IMR-90 (cell line): ENCODE measurements at regions not wholly inside any gene's neighbourhood (a gene's known extent, or its start where the extent isn't known, plus 50 kb on each side); places are given as distances from the start of the nearest gene placed in this dataset.

ENCODE experiments used
- ATAC-seq: fragments of 200-7000 bp; cut with Tn5 transposase; 2 replicates; pipeline ENCODE4 v1.9.1; 2020; ENCODE audit warnings: low read depth, mild to moderate bottlenecking, moderate library complexity
- BruUV-seq: library from RNA; stranded (reverse); fragments of 400-500 nt; replicated peaks from 2 replicates; lab custom pipeline; 2021; lab: Mats Ljungman, UMichigan
- CTCF ChIA-PET: fragments of 300-600 bp; formaldehyde crosslinking; extraction: SDS; loops from one replicate; lab custom pipeline; 2021; ENCODE audit warnings: antibody characterized with exemption; lab: Yijun Ruan, JAX
- POLR2A ChIA-PET: fragments of 300-600 bp; sonication (Branson Sonifier 250); formaldehyde crosslinking; loops from one replicate; lab custom pipeline; 2022; ENCODE audit warnings: antibody characterized with exemption; ENCODE audit not compliant: unreplicated experiment; lab: Charles Lee
- DNase-seq: peaks from one replicate; pipeline ENCODE4 v3.0.0; 2013
- H2AFZ ChIP-seq: replicated peaks from 2 replicates; pipeline ENCODE3; 2013; ENCODE audit warnings: low read length, mild to moderate bottlenecking; ENCODE audit not compliant: poor library complexity
- H2AK5ac ChIP-seq: 2 replicates; pipeline ENCODE4 v1.6.1; 2013; ENCODE audit warnings: low read depth, low read length, inconsistent platforms
- H2AK9ac ChIP-seq: replicated peaks from 2 replicates; pipeline ENCODE3; 2013; ENCODE audit warnings: mild to moderate bottlenecking, low read depth, low read length, moderate library complexity; ENCODE audit not compliant: poor library complexity
- H2BK120ac ChIP-seq: 2 replicates; pipeline ENCODE4 v1.6.1; 2013; ENCODE audit warnings: low read depth, low read length, inconsistent platforms
- H2BK15ac ChIP-seq: 3 replicates; pipeline ENCODE4 v1.6.1; 2013; ENCODE audit warnings: low read depth, low read length, inconsistent platforms
- H2BK20ac ChIP-seq: 2 replicates; pipeline ENCODE4 v1.6.1; 2013; ENCODE audit warnings: low read depth, mild to moderate bottlenecking, inconsistent platforms, low read length, moderate library complexity
- H2BK5ac ChIP-seq: 2 replicates; pipeline ENCODE4 v1.6.1; 2013; ENCODE audit warnings: mild to moderate bottlenecking, low read depth, low read length, inconsistent platforms; ENCODE audit not compliant: poor library complexity, severe bottlenecking
- H3K14ac ChIP-seq: replicated peaks from 2 replicates; pipeline ENCODE4 v1.6.1; 2013; ENCODE audit warnings: low read depth, low read length, inconsistent platforms
- H3K18ac ChIP-seq: 2 replicates; pipeline ENCODE4 v1.6.1; 2013; ENCODE audit warnings: low read depth, low read length, control low read depth
- H3K23ac ChIP-seq: 2 replicates; pipeline ENCODE4 v1.6.1; 2013; ENCODE audit warnings: low read depth, low read length, inconsistent platforms
- H3K27ac ChIP-seq: 2 replicates; pipeline ENCODE4 v1.5.1; 2013; ENCODE audit warnings: mild to moderate bottlenecking, control low read depth, low read length; ENCODE audit not compliant: insufficient read depth
- H3K27me3 ChIP-seq: 2 replicates; pipeline ENCODE4 v1.6.1; 2013; ENCODE audit warnings: low read length; ENCODE audit not compliant: control insufficient read depth, insufficient read depth
- H3K36me3 ChIP-seq: 2 replicates; pipeline ENCODE4 v1.6.1; 2013; ENCODE audit warnings: low read length, mixed read lengths; ENCODE audit not compliant: control insufficient read depth, insufficient read depth
- H3K4ac ChIP-seq: 2 replicates; pipeline ENCODE4 v1.6.1; 2013; ENCODE audit warnings: low read depth, low read length, inconsistent platforms
- H3K4me1 ChIP-seq: 2 replicates; pipeline ENCODE4 v1.6.1; 2013; ENCODE audit warnings: low read length, mixed read lengths; ENCODE audit not compliant: control insufficient read depth, insufficient read depth
- H3K4me2 ChIP-seq: 2 replicates; pipeline ENCODE4 v1.6.1; 2013; ENCODE audit warnings: low read depth, mild to moderate bottlenecking, control low read depth, low read length, moderate library complexity
- H3K4me3 ChIP-seq: 2 replicates; pipeline ENCODE4 v1.5.1; 2013; ENCODE audit warnings: low read depth, mild to moderate bottlenecking, control low read depth, low read length, moderate library complexity; ENCODE audit not compliant: insufficient read depth
- H3K56ac ChIP-seq: 2 replicates; pipeline ENCODE4 v1.6.1; 2013; ENCODE audit warnings: low read length, inconsistent platforms; ENCODE audit not compliant: insufficient read depth; ENCODE audit errors: extremely low read depth
- H3K79me1 ChIP-seq, 2 experiments: 2 replicates each; pipeline ENCODE4 v1.6.1; 2013; ENCODE audit warnings: low read length in 2 of 2, inconsistent platforms in 1 of 2, low read depth in 1 of 2
- H3K9ac ChIP-seq: 2 replicates; pipeline ENCODE4 v1.6.1; 2013; ENCODE audit warnings: low read depth, low read length, control low read depth
- H3K9me1 ChIP-seq: 2 replicates; pipeline ENCODE4 v1.6.1; 2013; ENCODE audit warnings: low read length, inconsistent platforms; ENCODE audit not compliant: insufficient read depth
- H3K9me3 ChIP-seq: 2 replicates; pipeline ENCODE4 v1.6.1; 2013; ENCODE audit warnings: low read length; ENCODE audit not compliant: control insufficient read depth, insufficient read depth
- H4K20me1 ChIP-seq: 2 replicates; pipeline ENCODE4 v1.6.1; 2013; ENCODE audit warnings: low read length, inconsistent platforms; ENCODE audit not compliant: insufficient read depth
- H4K5ac ChIP-seq: 2 replicates; pipeline ENCODE4 v1.6.1; 2013; ENCODE audit warnings: mild to moderate bottlenecking, low read depth, low read length, control low read depth
- H4K8ac ChIP-seq, 2 experiments: 2 replicates each; pipeline ENCODE4 v1.6.1; 2013; ENCODE audit warnings: low read depth in 2 of 2, low read length in 2 of 2, control low read depth in 1 of 2, inconsistent platforms in 1 of 2
- H4K91ac ChIP-seq: 2 replicates; pipeline ENCODE4 v1.6.1; 2013; ENCODE audit warnings: low read depth, low read length, inconsistent platforms; ENCODE audit not compliant: insufficient read depth
- CEBPB ChIP-seq: IDR thresholded peaks from 2 replicates; pipeline ENCODE4 v1.6.1; 2012; ENCODE audit warnings: low read depth, low read length, improper control_type of control experiment
- FOS ChIP-seq: fragments of 150-350 bp; IDR thresholded peaks from 2 replicates; pipeline ENCODE4 v1.6.1; 2016; ENCODE audit warnings: low read depth, low read length
- NFE2L2 ChIP-seq: fragments of 150-350 bp; IDR thresholded peaks from 2 replicates; pipeline ENCODE4 v1.6.1; 2016; ENCODE audit warnings: low read depth, mild to moderate bottlenecking, low read length
- WGBS, 2 experiments: methylation state at CpG; one replicate each; pipeline versions ENCODE4 v1.1.5 to v1.1.7; 2013; ENCODE audit warnings: missing lambda C conversion rate in 2 of 2; ENCODE audit not compliant: insufficient read length in 1 of 2; ENCODE audit errors: extremely low coverage in 2 of 2; 5-methylcytosine and 5-hydroxymethylcytosine counted together
- dilution Hi-C: fragments of 300-500 bp; cut with HindIII; formaldehyde crosslinking; loops from one replicate; pipeline ENCODE4 v1.14.3; 2018; ENCODE audit warnings: low sequenced_read_pairs; ENCODE audit not compliant: unreplicated experiment
- in situ Hi-C: fragments of 300-500 bp; cut with MboI; formaldehyde crosslinking; loops from 3 replicates; pipeline ENCODE4 v1.14.3; 2019; ENCODE audit warnings: low sequenced_read_pairs, inconsistent platforms, mixed read lengths
- intact Hi-C: fragments of 100-400 bp; cut with micrococcal nuclease; formaldehyde crosslinking; loops from 2 replicates; pipeline ENCODE4 v1.10.0; 2022

DNA sequence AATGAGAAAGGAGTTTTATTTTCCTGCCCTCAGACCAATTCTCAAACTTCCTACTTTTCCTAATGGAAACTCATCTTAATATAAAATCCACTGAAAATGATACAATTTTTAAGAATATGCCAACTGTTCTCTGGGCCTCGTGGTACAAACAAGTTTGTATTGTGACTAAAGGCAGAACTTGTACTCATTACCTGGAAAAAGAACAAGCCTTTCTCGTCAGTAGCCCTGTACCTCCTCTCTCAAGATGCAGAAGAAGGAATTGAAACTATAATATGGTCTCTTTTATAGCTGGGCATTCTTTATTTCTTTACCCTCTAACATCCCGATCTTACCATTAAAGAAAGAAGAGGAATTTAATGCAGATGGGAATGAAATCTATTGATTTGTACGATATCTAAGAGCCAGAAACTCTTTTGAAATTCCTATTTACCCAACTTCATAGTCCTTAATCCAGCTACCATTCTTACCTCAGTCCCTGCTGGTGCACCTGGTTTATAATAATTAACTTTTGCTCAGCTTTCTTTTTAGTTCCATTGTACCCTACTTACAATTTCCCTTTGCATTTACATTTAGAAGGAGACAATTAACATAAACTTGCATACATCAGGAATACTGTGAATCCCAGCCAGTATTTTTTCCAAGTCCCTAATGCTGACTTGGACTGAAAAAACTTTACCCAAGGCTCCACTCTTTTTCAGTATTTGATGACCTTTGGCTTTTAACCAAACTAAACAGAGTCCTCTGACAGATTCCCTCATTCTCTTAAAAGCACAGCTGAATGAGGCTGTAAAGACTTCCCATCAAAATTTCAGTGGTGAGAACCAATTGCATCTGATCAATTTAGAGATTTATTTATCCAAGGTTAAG is 1162.4 kb downstream of the BRINP3 start:
- no CpG with 5 or more reads among the region's 4 CpGs for WGBS, 2 experiments
- no peak overlapping the region for H3K9ac ChIP-seq
- CTCF ChIA-PET, result interaction anchor here (0.7 kb wide), 1 partner anchor 10 kb away, joined by 3 read pairs; no protein-coding TSS in a partner anchor
- H3K23ac ChIP-seq, result no peak overlapping the region
- no peak overlapping the region for H3K18ac ChIP-seq
- no peaks in the 10 kb centered on the region for H3K9me3 ChIP-seq
- ATAC-seq, result no peak
- H3K4me3 ChIP-seq, result no peak overlapping the region
- no peaks in the 10 kb centered on the region for H3K9me1 ChIP-seq
- no peaks in the 10 kb centered on the region for H4K20me1 ChIP-seq
- H2BK120ac ChIP-seq, result no peak overlapping the region
- H3K4me2 ChIP-seq, result no peak overlapping the region
- no peak overlapping the region for H3K4ac ChIP-seq
- no peak for DNase-seq
- H4K8ac ChIP-seq, result no peak overlapping the region
- no peak overlapping the region for H4K5ac ChIP-seq
- POLR2A ChIA-PET, result interaction anchor here (0.7 kb wide), 1 partner anchor 178 kb away, joined by 6 read pairs; no protein-coding TSS in a partner anchor
- no peaks in the 10 kb centered on the region for H3K27me3 ChIP-seq
- no peak overlapping the region for H3K27ac ChIP-seq
- in situ Hi-C loops, result no loop called here
- no peaks in the 10 kb centered on the region for H3K4me1 ChIP-seq
- H3K36me3 ChIP-seq, result no peaks in the 10 kb centered on the region
- intact Hi-C loops, result no loop called here
- no peak overlapping the region for H2AFZ ChIP-seq
- no peak overlapping the region for H2BK20ac ChIP-seq
- no peak overlapping the region for H3K14ac ChIP-seq
- H2AK9ac ChIP-seq, result no peak overlapping the region
- no peak overlapping the region for H4K91ac ChIP-seq
- no TSS peak for BruUV-seq
- no peak overlapping the region for H2BK5ac ChIP-seq
- dilution Hi-C loops, result no loop called here
- H3K56ac ChIP-seq, result no peak overlapping the region
- no peak overlapping the region for H2BK15ac ChIP-seq
- no peak for TF ChIP-seq CEBPB
- TF ChIP-seq FOS, result no peak
- no peak for TF ChIP-seq NFE2L2
- no peak overlapping the region for H2AK5ac ChIP-seq
- H3K79me1 ChIP-seq, result no peaks in the 10 kb centered on the region
